Keratinocyte (primary cell): ENCODE measurements at regions not wholly inside any gene's neighbourhood (a gene's known extent, or its start where the extent isn't known, plus 50 kb on each side); places are given as distances from the start of the nearest gene placed in this dataset.

ENCODE experiments used
- DNase-seq: peaks from one replicate; pipeline ENCODE4 v3.0.0-alpha.2; 2011; ENCODE audit warnings: low read depth, missing footprints, low spot score
- FAIRE-seq: peaks from 2 replicates; lab custom pipeline; 2011; peaks lifted over from hg19 to GRCh38; lab: Jason Lieb, UNC
- H2AFZ ChIP-seq: 2 replicates; pipeline ENCODE4 v1.6.0; 2012; ENCODE audit warnings: low read length, control low read depth, inconsistent platforms; ENCODE audit not compliant: control insufficient read depth
- H3K27ac ChIP-seq: 2 replicates; pipeline ENCODE4 v1.5.1; 2011; ENCODE audit warnings: low read length; ENCODE audit not compliant: control insufficient read depth, insufficient read depth
- H3K27me3 ChIP-seq: 3 replicates; pipeline ENCODE4 v1.6.0; 2011; ENCODE audit warnings: low read length; ENCODE audit not compliant: control insufficient read depth, insufficient read depth; ENCODE audit errors: extremely low read depth
- H3K36me3 ChIP-seq, 2 experiments: 2 replicates in 1 of 2; 3 replicates in 1 of 2; pipeline ENCODE4 v1.5.1; 2011; ENCODE audit warnings: low read length in 2 of 2, mild to moderate bottlenecking in 1 of 2; ENCODE audit not compliant: control insufficient read depth in 2 of 2, insufficient read depth in 2 of 2; ENCODE audit errors: extremely low read depth in 1 of 2
- H3K4me1 ChIP-seq: 3 replicates; pipeline ENCODE4 v1.5.1; 2011; ENCODE audit warnings: low read length; ENCODE audit not compliant: control insufficient read depth, insufficient read depth; ENCODE audit errors: extremely low read depth
- H3K4me2 ChIP-seq: 3 replicates; pipeline ENCODE4 v1.6.0; 2011; ENCODE audit warnings: low read depth, low read length; ENCODE audit not compliant: control insufficient read depth, insufficient read depth; ENCODE audit errors: extremely low read depth
- H3K4me3 ChIP-seq, 3 experiments: fragments of 200-600 bp in 1 of 3; sonication (generic) in 1 of 3; 2 replicates in 2 of 3; 3 replicates in 1 of 3; pipeline ENCODE4 v1.5.1; 2011 to 2016; ENCODE audit warnings: low read length in 3 of 3, mild to moderate bottlenecking in 3 of 3, control low read depth in 2 of 3, inconsistent platforms in 1 of 3, low read depth in 1 of 3, mixed read lengths in 1 of 3, mixed run types in 1 of 3, moderate library complexity in 1 of 3; ENCODE audit not compliant: control insufficient read depth in 2 of 3, insufficient read depth in 2 of 3; ENCODE audit errors: extremely low read depth in 1 of 3
- H3K79me2 ChIP-seq: 2 replicates; pipeline ENCODE4 v1.6.0; 2012; ENCODE audit warnings: low read length; ENCODE audit not compliant: control insufficient read depth, insufficient read depth
- H3K9ac ChIP-seq: 3 replicates; pipeline ENCODE4 v1.6.0; 2011; ENCODE audit warnings: low read length; ENCODE audit not compliant: control insufficient read depth, insufficient read depth; ENCODE audit errors: extremely low read depth
- H3K9me1 ChIP-seq: 3 replicates; pipeline ENCODE4 v1.6.0; 2011; ENCODE audit warnings: low read length; ENCODE audit not compliant: control insufficient read depth, insufficient read depth; ENCODE audit errors: extremely low read depth
- H3K9me3 ChIP-seq: 2 replicates; pipeline ENCODE4 v1.5.1; 2012; ENCODE audit warnings: low read depth, low read length; ENCODE audit not compliant: control insufficient read depth
- H4K20me1 ChIP-seq: 3 replicates; pipeline ENCODE4 v1.6.0; 2011; ENCODE audit warnings: low read length; ENCODE audit not compliant: control insufficient read depth, insufficient read depth; ENCODE audit errors: extremely low read depth
- CTCF ChIP-seq, 3 experiments: IDR thresholded peaks in 1 of 3; conservative IDR thresholded peaks in 1 of 3; optimal IDR thresholded peaks in 1 of 3; 2 replicates in 2 of 3; 3 replicates in 1 of 3; pipeline versions ENCODE3 to v1.5.1; 2011; ENCODE audit warnings: low read length in 3 of 3, mild to moderate bottlenecking in 3 of 3, moderate library complexity in 2 of 3, control low read depth in 1 of 3, inconsistent platforms in 1 of 3; ENCODE audit not compliant: insufficient read depth in 2 of 3; ENCODE audit errors: extremely low read depth in 1 of 3
- EZH2 ChIP-seq: IDR thresholded peaks from one replicate; pipeline ENCODE4 v1.6.1; 2012; ENCODE audit warnings: inconsistent platforms, mild to moderate bottlenecking, low read length, moderate library complexity
- dilution Hi-C: fragments of 300-500 bp; cut with MboI; formaldehyde crosslinking; loops from one replicate; pipeline ENCODE4 v1.7.0; 2020; ENCODE audit warnings: low sequenced_read_pairs; ENCODE audit not compliant: extremely low pct_ligation_motif_present

GRCh38 chr5:174542037-174542436 lies 182.3 kb upstream of the MSX2 start:
- DNase-seq (no peak), FAIRE-seq (no peak)
- Histone ChIP-seq H4K20me1 (no peaks in the 10 kb centered on the region), H2AFZ (no peak overlapping the region), H3K27me3 (peaks cover 3% of the 10 kb centered on the region), H3K4me3 (no peak overlapping the region), H3K79me2 (no peaks in the 10 kb centered on the region), H3K36me3 (no peaks in the 10 kb centered on the region), H3K27ac (no peak overlapping the region), H3K4me2 (no peak overlapping the region), H3K9me3 (no peaks in the 10 kb centered on the region), H3K9ac (no peak overlapping the region), H3K9me1 (no peaks in the 10 kb centered on the region), H3K4me1 (no peaks in the 10 kb centered on the region)
- dilution Hi-C loops: no loop called here
- TF ChIP-seq EZH2 (no peak), CTCF (optimal IDR thresholded peaks at IDR 0.05 in 1 of 3, IDR thresholded peaks at IDR 0.05 in 1 of 3, conservative IDR thresholded peaks at IDR 0.05 in 1 of 3; ENCODE audit: extremely low read depth in 1 of 3, insufficient read depth in 2 of 3, low read length in 3 of 3) (no peak)

- no peaks in the 10 kb centered on the region for H3K36me3 ChIP-seq
- no peak overlapping the region for H3K4me3 ChIP-seq
- no peak overlapping the region for H3K9ac ChIP-seq
- H3K27me3 ChIP-seq: peaks cover 3% of the 10 kb centered on the region
- no peaks in the 10 kb centered on the region for H3K9me1 ChIP-seq
- no peak overlapping the region for H3K4me2 ChIP-seq
- TF ChIP-seq EZH2 (no peak), CTCF (optimal IDR thresholded peaks at IDR 0.05 in 1 of 3, IDR thresholded peaks at IDR 0.05 in 1 of 3, conservative IDR thresholded peaks at IDR 0.05 in 1 of 3; ENCODE audit: extremely low read depth in 1 of 3, insufficient read depth in 2 of 3, low read length in 3 of 3) (no peak)
- FAIRE-seq: no peak
- dilution Hi-C loops: no loop called here
- no peak overlapping the region for H2AFZ ChIP-seq
- H3K27ac ChIP-seq: no peak overlapping the region
- H3K79me2 ChIP-seq: no peaks in the 10 kb centered on the region
- no peaks in the 10 kb centered on the region for H4K20me1 ChIP-seq
- H3K9me3 ChIP-seq: no peaks in the 10 kb centered on the region
- no peaks in the 10 kb centered on the region for H3K4me1 ChIP-seq
- no peak for DNase-seq
Measured at GRCh38 chr5:174542471-174542870, 181.9 kb upstream of the MSX2 start.
